ENCODE measurements at regions not wholly inside any gene's neighbourhood (a gene's known extent, or its start where the extent isn't known, plus 50 kb on each side); places are given as distances from the start of the nearest gene placed in this dataset.

DNA sequence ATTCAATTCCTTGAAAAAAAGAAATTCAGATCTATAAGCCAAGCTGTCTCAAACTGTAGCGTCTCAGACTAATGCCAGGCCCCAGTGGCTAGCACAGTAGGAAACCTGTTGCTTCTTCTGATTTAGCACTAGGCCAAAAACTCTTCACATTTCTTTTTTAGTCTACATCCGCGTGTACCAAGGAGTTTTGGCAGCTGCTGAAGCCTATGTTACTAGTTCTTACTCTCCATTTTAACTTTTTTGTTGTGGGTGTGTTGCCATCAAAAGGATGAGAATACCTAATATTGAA is 65.0 kb upstream of the BTN3A2 start:
- no peak for DNase-seq (ENCODE audit: low spot score)
- TF ChIP-seq, protein P1, sequence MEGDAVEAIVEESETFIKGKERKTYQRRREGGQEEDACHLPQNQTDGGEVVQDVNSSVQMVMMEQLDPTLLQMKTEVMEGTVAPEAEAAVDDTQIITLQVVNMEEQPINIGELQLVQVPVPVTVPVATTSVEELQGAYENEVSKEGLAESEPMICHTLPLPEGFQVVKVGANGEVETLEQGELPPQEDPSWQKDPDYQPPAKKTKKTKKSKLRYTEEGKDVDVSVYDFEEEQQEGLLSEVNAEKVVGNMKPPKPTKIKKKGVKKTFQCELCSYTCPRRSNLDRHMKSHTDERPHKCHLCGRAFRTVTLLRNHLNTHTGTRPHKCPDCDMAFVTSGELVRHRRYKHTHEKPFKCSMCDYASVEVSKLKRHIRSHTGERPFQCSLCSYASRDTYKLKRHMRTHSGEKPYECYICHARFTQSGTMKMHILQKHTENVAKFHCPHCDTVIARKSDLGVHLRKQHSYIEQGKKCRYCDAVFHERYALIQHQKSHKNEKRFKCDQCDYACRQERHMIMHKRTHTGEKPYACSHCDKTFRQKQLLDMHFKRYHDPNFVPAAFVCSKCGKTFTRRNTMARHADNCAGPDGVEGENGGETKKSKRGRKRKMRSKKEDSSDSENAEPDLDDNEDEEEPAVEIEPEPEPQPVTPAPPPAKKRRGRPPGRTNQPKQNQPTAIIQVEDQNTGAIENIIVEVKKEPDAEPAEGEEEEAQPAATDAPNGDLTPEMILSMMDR (IDR thresholded peaks at IDR 0.05; ENCODE audit: extremely low read depth, insufficient read depth, missing control alignments), result no peak
- in situ Hi-C loops (cut with MboI; ENCODE audit: low pct_unique_long_range_greater_than_20kb, low sequenced_read_pairs, unreplicated experiment), result no loop called here

DNA sequence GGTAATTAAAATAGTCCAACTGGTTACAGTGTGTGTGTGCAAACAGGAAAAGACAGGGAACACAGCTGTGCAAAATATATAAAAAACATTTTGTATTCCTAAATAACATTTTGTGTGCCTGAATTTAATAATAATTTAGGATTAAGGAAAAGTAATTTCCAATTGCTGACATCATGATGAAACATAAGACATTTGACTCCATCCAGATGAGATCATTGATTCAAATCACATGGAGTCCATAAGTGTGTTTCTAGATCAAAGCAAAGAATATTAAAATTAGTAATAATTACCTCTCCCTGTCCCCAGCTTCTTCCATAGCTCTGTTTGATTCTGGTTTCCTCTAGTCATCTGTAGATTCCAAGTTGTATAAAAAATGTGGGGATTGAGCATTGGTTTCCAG is 64.6 kb upstream of the BTN3A2 start:
- TF ChIP-seq, protein P1 (IDR thresholded peaks at IDR 0.05; ENCODE audit: extremely low read depth, insufficient read depth, missing control alignments), result no peak
- no peak for DNase-seq (ENCODE audit: low spot score)
- in situ Hi-C loops (cut with MboI; ENCODE audit: low pct_unique_long_range_greater_than_20kb, low sequenced_read_pairs, unreplicated experiment), result no loop called here

DNA sequence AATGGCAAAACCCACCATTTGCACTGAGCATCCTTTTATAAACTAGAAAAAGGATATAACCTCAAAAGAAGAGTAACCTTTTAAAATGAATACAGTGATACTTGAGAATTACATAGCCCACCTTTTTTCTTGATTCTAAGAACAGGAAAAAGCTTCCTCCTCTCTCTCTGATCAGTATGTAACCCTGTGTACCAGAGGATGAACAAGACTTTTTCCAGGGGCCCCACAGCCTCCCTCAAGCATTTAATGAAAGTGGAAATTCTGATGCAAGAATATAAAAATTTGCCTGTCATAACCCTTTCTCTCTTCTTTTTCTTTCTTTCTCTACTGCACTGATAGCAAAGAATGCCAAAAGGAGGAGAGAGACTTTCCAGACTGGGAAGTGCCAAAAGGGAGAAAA is 64.2 kb upstream of the BTN3A2 start:
- no peak for DNase-seq (ENCODE audit: low spot score)
- TF ChIP-seq, protein P1 (IDR thresholded peaks at IDR 0.05; ENCODE audit: extremely low read depth, insufficient read depth, missing control alignments), result no peak
- in situ Hi-C loops (cut with MboI; ENCODE audit: low pct_unique_long_range_greater_than_20kb, low sequenced_read_pairs, unreplicated experiment), result no loop called here

DNA sequence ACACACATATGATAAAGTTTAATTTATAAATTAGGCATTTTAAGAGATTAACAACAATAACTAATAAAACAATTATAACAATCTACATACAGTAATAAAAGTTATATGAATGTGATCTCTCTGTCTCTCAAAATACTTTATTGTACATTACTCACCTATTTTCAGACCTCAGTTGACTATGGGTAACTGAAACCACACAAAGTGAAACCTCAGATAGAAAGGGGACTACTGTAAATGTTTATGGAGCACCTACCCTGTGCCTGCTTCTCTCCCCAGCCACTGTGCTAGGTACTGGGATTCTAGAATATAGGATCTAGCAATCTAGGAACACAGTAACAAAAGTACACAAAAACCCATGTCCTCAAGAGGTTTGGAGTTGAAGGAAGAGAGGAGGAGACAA is 63.4 kb upstream of the BTN3A2 start:
- TF ChIP-seq, protein P1 (IDR thresholded peaks at IDR 0.05; ENCODE audit: extremely low read depth, insufficient read depth, missing control alignments), result no peak
- in situ Hi-C loops (cut with MboI; ENCODE audit: low pct_unique_long_range_greater_than_20kb, low sequenced_read_pairs, unreplicated experiment), result no loop called here
- no peak for DNase-seq (ENCODE audit: low spot score)

DNA sequence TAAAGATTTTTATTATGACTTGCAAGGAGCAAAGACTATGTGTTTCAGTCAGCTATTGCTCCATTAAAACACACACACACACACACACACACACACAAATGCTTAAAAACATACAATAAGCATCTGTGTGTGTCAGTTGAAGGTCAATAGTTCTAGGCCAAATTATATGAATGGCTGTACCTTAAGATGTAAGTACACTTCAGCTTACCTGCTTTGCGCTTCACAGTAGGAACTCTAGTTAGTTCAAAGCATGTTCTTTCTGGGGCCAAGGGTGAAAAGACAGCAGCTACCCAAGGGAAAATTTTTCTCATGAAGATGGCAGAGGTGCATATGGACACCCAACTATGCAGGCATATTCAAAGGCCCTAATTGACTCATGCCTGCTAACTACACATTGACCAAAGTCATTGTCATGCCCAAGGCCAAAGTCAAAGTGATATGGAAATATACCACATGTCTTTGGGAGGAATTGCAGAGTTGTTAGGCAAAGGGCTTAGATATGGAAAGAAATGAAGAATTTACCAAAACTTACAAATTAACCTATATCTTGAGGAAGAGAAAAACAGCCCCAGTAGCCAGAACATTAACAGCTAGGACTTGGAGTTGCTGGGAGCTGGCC is 61.9 kb upstream of the BTN3A2 start:
- TF ChIP-seq, protein P1 (IDR thresholded peaks at IDR 0.05; ENCODE audit: extremely low read depth, insufficient read depth, missing control alignments), result no peak
- no peak for DNase-seq (ENCODE audit: low spot score)
- in situ Hi-C loops (cut with MboI; ENCODE audit: low pct_unique_long_range_greater_than_20kb, low sequenced_read_pairs, unreplicated experiment), result no loop called here

DNA sequence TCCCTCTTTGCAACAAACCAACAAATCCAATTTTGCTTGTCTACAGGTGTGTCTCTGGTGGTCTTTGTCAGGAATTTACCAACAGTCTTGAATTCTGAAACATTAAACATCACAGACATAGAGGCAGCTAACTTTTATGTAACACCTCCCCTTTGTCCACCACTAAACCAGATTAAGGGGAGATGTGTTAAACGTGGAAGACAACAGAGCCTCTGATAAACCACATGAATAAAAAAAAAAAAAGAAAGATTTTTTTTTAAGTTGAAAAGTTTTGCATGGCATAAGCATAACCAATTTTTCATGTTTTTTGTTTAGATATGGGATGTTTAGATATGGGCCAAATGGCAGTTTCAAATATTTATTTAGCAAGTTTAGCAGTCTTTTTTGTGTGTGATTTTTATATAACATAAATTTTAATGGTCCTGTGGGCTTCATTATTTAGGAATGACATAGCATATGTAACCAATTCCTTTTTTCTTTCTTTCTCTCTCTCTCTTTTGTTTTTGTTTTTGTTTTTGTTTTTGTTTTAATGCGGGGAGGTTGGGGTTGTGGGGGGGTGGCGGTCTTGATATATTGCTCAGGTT is 60.7 kb upstream of the BTN3A2 start:
- DNase-seq (ENCODE audit: low spot score), result no peak
- in situ Hi-C loops (cut with MboI; ENCODE audit: low pct_unique_long_range_greater_than_20kb, low sequenced_read_pairs, unreplicated experiment), result no loop called here
- TF ChIP-seq, protein P1 (IDR thresholded peaks at IDR 0.05; ENCODE audit: extremely low read depth, insufficient read depth, missing control alignments), result no peak

Data from GM13977 (cell line).